ENCODE measurements at regions not wholly inside any gene's neighbourhood (a gene's known extent, or its start where the extent isn't known, plus 50 kb on each side); places are given as distances from the start of the nearest gene placed in this dataset.

GRCh38 chr3:147854542-147854941, 445.4 kb downstream of the ZIC1 start:
- no peak overlapping the region for H3K27ac ChIP-seq (ENCODE audit: low read depth, low read length)
- no peaks in the 10 kb centered on the region for H3K27me3 ChIP-seq (ENCODE audit: control insufficient read depth, low read length)
- no peaks in the 10 kb centered on the region for H3K79me2 ChIP-seq (ENCODE audit: control insufficient read depth, low read length)
- no peak overlapping the region for H3K4me2 ChIP-seq (ENCODE audit: low read length)
- TF ChIP-seq CTCF (IDR thresholded peaks at IDR 0.05; ENCODE audit: low read depth, low read length, poor library complexity, severe bottlenecking) (no peak), EZH2phosphoT487 (IDR thresholded peaks at IDR 0.05; ENCODE audit: borderline replicate concordance, low read length) (no peak)
- no peak overlapping the region for H3K4me3 ChIP-seq (ENCODE audit: low read length)
- H4K20me1 ChIP-seq (ENCODE audit: control insufficient read depth, insufficient read depth, low read depth, low read length): no peaks in the 10 kb centered on the region
- no peaks in the 10 kb centered on the region for H3K9me2 ChIP-seq (replicated peaks; ENCODE audit: control insufficient read depth, low read length)
- no peaks in the 10 kb centered on the region for H3K4me1 ChIP-seq (ENCODE audit: control insufficient read depth, low read length)
- H3F3A ChIP-seq (ENCODE audit: control insufficient read depth, insufficient read depth): no peaks in the 10 kb centered on the region
- H3K9me3 ChIP-seq (ENCODE audit: control insufficient read depth, insufficient read depth, low read length): no peaks in the 10 kb centered on the region
- H3K36me3 ChIP-seq (ENCODE audit: control insufficient read depth, low read length): no peaks in the 10 kb centered on the region

GRCh38 chr3:147864754-147865354, 455.7 kb downstream of the ZIC1 start:
- Histone ChIP-seq H3K9me3 (ENCODE audit: control insufficient read depth, insufficient read depth, low read length) (peaks cover 12% of the 10 kb centered on the region; the same call in 1 of the 2 replicates), H3K9me2 (replicated peaks; ENCODE audit: control insufficient read depth, low read length) (no peaks in the 10 kb centered on the region), H3K4me3 (ENCODE audit: low read length) (no peak overlapping the region), H3K4me1 (ENCODE audit: control insufficient read depth, low read length) (no peaks in the 10 kb centered on the region), H3F3A (ENCODE audit: control insufficient read depth, insufficient read depth) (no peaks in the 10 kb centered on the region), H4K20me1 (ENCODE audit: control insufficient read depth, insufficient read depth, low read depth, low read length) (no peaks in the 10 kb centered on the region), H3K36me3 (ENCODE audit: control insufficient read depth, low read length) (no peaks in the 10 kb centered on the region), H3K79me2 (ENCODE audit: control insufficient read depth, low read length) (no peaks in the 10 kb centered on the region), H3K27me3 (ENCODE audit: control insufficient read depth, low read length) (no peaks in the 10 kb centered on the region), H3K27ac (ENCODE audit: low read depth, low read length) (no peak overlapping the region), H3K4me2 (ENCODE audit: low read length) (no peak overlapping the region)
- no peak for TF ChIP-seq CTCF (IDR thresholded peaks at IDR 0.05; ENCODE audit: low read depth, low read length, poor library complexity, severe bottlenecking)
- no peak for TF ChIP-seq EZH2phosphoT487 (IDR thresholded peaks at IDR 0.05; ENCODE audit: borderline replicate concordance, low read length)

- H3K9me3 ChIP-seq (ENCODE audit: control insufficient read depth, insufficient read depth, low read length): peaks cover 12% of the 10 kb centered on the region; the same call in 1 of the 2 replicates
- H3F3A ChIP-seq (ENCODE audit: control insufficient read depth, insufficient read depth): no peaks in the 10 kb centered on the region
- H3K9me2 ChIP-seq (replicated peaks; ENCODE audit: control insufficient read depth, low read length): no peaks in the 10 kb centered on the region
- no peak overlapping the region for H3K27ac ChIP-seq (ENCODE audit: low read depth, low read length)
- no peaks in the 10 kb centered on the region for H3K79me2 ChIP-seq (ENCODE audit: control insufficient read depth, low read length)
- H3K4me3 ChIP-seq (ENCODE audit: low read length): no peak overlapping the region
- TF ChIP-seq EZH2phosphoT487 (IDR thresholded peaks at IDR 0.05; ENCODE audit: borderline replicate concordance, low read length) (no peak), CTCF (IDR thresholded peaks at IDR 0.05; ENCODE audit: low read depth, low read length, poor library complexity, severe bottlenecking) (no peak)
- no peaks in the 10 kb centered on the region for H3K27me3 ChIP-seq (ENCODE audit: control insufficient read depth, low read length)
- H3K36me3 ChIP-seq (ENCODE audit: control insufficient read depth, low read length): no peaks in the 10 kb centered on the region
- H3K4me1 ChIP-seq (ENCODE audit: control insufficient read depth, low read length): no peaks in the 10 kb centered on the region
- H4K20me1 ChIP-seq (ENCODE audit: control insufficient read depth, insufficient read depth, low read depth, low read length): no peaks in the 10 kb centered on the region
- H3K4me2 ChIP-seq (ENCODE audit: low read length): no peak overlapping the region
These were observed 457.4 kb downstream of the ZIC1 start for GRCh38 chr3:147866561-147866960.
